ENCODE measurements at regions not wholly inside any gene's neighbourhood (a gene's known extent, or its start where the extent isn't known, plus 50 kb on each side); places are given as distances from the start of the nearest gene placed in this dataset.
A peak's percentile ranks its signal among the peaks of the same experiment; 100 is the strongest.

DNA sequence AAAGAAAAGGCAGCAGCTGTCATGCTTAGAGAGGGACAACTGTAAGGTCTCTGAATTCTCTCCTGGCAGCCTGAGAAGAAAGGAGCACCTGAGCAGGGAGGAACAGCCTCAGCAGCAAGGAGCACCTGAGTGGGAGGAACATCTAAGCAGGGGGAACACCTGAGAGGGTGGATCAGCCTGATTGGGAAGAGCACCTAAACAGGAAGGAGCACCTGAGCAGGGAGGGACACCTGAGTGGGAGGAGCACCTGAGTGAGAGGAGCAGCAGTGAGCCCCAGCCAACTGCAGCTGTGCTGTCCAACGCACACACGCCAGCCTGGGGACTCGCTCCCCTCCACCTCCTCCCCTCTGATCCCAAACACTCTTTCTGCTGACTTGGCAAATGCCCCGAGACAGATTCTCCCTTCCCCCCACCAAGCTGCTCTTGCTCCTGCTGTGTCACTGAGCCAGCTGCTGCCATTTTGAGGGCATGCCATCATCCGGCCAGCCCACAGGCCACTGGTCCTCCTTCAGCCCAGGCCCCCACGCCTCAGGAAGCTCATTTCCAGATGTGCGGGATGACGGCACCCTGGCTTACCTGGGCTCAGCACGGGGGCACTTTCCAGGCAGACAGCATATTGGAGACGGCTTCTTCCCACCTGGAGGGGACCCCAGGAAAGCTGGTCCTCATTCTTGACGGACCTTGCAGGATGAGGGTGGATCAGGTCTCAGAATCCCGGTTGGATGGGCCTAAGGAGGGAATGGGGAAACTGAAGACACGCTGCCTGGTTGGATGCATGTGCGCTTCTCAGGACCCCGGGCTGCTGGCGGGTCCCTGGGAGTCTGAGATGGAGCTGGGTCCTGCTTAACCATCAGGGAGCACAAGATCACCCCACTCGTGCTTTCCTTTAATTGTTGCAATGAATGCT is 57.7 kb upstream of the RBFOX3 start:
- Mint-ChIP-seq H3K36me3 (no peaks in the 10 kb centered on the region), H3K4me3 (no peak overlapping the region), H3K27ac (no peak overlapping the region), H3K9me3 (ENCODE audit: low read depth) (peaks cover 8% of the 10 kb centered on the region), H3K27me3 (peaks cover 17% of the 10 kb centered on the region), H3K4me1 (no peaks in the 10 kb centered on the region)
- ATAC-seq (no peak), DNase-seq (no peak)
- CTCF ChIA-PET: no interaction called here

DNA sequence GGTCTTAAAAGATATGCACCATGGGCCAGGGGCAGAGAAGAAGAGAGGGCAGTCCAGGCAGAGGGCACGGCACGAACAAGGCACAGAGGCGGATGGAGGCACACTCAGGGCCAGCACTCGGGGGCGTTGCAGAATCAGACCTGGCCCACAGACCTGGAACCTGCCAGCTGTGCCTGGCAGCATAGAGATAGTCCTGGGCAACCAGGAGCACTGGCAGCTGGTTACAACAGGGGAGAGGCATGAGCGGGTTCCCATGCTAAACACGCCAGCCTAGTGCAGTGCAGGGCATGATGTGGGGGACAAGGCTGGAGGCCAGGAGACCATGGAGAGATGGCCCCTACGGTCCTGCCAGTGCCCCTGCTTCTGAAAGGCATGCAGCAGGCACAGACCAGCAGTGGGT is 56.9 kb upstream of the RBFOX3 start:
- ATAC-seq (no peak), DNase-seq (no peak)
- Mint-ChIP-seq H3K27me3 (peaks cover 22% of the 10 kb centered on the region), H3K27ac (no peak overlapping the region), H3K4me3 (no peak overlapping the region), H3K4me1 (no peaks in the 10 kb centered on the region), H3K36me3 (no peaks in the 10 kb centered on the region), H3K9me3 (ENCODE audit: low read depth) (peaks cover 6% of the 10 kb centered on the region)
- CTCF ChIA-PET: no interaction called here

DNA sequence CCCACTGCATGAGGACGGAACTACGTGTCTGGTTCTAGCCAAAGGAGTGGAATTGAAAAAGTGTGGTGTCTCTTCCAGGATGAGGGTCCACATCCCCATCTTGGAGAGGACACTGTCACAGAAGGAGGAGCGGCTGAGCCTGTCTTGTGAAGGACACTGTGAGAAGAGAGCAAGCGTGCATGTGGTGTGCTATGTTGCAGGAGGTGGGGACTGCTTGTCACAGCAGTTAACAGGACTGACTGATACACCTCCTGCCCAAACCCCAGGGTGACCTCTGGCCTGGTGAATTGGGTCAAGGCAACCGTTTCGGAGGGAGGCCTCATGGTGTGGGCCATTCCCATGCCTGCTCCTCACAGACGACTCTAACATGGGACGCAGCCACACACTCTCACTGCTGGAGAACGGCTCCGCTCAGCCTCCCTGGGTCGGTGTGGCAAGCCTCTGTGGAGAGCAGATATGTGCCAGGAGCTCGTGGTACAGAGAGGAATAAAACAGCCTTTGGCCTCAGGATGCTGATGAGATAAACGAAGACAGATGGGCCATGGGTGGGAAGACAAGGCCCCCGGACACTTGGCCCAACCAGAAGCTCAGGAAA is 56.4 kb upstream of the RBFOX3 start:
- CTCF ChIA-PET: no interaction called here
- ATAC-seq (no peak), DNase-seq (no peak)
- Mint-ChIP-seq H3K9me3 (ENCODE audit: low read depth) (peaks cover under 1% of the 10 kb centered on the region), H3K4me3 (no peak overlapping the region), H3K4me1 (no peaks in the 10 kb centered on the region), H3K36me3 (no peaks in the 10 kb centered on the region), H3K27me3 (peaks cover 24% of the 10 kb centered on the region), H3K27ac (no peak overlapping the region)

DNA sequence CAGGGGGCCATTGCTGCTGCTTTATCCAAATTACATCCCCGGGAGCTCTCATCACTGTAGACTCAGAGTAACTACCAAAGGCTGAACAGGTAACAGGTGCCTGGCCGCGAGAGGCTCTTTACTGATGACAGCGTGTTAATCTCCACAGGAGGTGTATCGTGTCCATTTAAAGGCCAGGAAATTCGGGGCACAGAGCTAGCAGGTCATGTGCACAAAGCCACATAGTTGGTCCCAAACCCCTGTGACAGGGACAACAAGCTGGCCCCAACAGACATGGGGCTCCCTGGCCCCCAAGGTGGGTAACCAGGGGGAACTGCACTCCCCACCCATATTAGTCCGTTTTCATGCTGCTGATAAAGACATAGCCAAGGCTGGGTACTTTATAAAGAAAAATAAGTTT is 55.3 kb upstream of the RBFOX3 start:
- Mint-ChIP-seq H3K27me3 (peaks cover 29% of the 10 kb centered on the region), H3K9me3 (ENCODE audit: low read depth) (no peaks in the 10 kb centered on the region), H3K4me1 (no peaks in the 10 kb centered on the region), H3K4me3 (no peak overlapping the region), H3K36me3 (no peaks in the 10 kb centered on the region), H3K27ac (no peak overlapping the region)
- DNase-seq: no peak
- CTCF ChIA-PET: no interaction called here
- no peak for ATAC-seq

DNA sequence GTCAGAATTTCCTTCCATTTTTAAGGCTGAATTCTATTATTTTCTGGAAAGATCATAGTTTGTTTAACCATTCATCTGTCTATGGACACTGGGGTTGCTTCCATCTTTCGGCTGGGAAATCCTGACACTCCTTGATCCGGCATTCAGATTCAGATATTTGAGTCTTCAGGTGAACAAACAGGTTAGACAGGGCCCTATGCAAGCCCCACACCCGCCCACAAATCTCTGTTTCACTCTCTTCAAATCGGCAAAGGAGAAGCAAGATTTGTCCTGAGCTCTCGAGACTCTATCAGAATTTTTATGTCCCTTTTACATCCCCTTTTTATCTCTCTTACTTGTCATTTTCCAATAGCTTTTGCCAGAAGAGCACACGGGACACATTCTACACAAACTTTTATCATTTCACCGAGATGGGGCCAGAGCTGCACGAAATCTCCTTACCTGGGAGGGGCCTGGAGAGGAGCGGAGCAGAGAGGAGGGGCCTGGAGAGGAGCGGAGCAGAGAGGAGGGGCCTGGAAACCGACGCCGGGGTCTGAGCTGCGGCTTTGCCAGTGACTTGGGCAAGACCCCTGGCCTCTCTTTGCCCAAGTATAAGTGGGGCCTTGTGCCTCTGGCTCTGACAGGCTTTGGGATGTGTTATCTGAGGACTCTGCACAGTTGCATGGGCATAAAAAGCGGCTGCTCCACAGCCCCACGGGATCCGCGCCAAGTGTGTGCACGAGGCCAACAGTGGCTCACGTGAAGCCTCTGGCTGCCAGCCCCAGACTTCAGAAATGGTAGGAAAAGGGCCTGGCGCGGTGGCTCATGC is 54.3 kb upstream of the RBFOX3 start:
- no peaks in the 10 kb centered on the region for H3K36me3 Mint-ChIP-seq
- no peak overlapping the region for H3K4me3 Mint-ChIP-seq
- no peaks in the 10 kb centered on the region for H3K4me1 Mint-ChIP-seq
- H3K27me3 Mint-ChIP-seq: peaks cover 35% of the 10 kb centered on the region
- DNase-seq (no peak), ATAC-seq (no peak)
- no peak overlapping the region for H3K27ac Mint-ChIP-seq
- CTCF ChIA-PET: no interaction called here
- H3K9me3 Mint-ChIP-seq (ENCODE audit: low read depth): no peaks in the 10 kb centered on the region

DNA sequence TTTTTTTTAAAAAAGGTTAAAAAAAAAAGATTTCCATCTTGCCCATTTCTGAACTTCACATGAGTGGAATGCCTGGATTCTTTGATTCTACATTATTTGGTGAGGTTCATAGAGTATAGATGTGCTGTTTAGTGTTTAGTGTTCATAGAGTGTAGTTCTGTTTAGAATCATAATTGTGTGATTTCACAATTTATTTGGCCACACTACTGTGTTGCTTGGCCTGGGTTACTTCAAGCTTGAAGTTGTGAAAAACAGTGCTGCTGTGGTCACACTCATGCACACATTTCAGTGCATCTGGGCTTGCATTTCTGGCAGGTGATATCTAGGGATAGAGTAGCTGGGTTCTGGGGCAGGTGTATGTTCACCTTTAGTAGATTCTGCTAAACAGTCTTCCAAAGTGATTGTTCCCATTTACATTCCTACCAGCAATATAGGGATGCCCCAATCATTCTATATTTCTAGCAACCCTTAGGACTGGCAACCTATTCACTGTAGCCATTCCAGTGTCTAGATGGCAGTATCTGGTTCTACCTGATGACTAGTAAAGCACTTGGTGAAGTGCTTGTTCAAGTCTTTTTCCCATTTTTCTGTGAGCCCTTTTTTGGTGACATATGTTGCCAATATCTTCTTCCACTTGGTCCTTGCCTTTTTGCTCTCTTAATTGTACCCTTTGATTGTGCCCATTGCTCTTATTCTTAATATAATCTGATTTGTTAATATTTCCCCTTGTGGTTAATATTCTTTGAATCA is 50.6 kb upstream of the RBFOX3 start:
- peak; percentile 12 for DNase-seq
- CTCF ChIA-PET: no interaction called here

More for the DNA sequence above, 50.6 kb upstream of the RBFOX3 start:
- Mint-ChIP-seq H3K27me3 (peaks cover 48% of the 10 kb centered on the region), H3K9me3 (ENCODE audit: low read depth) (no peaks in the 10 kb centered on the region), H3K4me3 (no peak overlapping the region), H3K4me1 (no peaks in the 10 kb centered on the region), H3K27ac (no peak overlapping the region), H3K36me3 (no peaks in the 10 kb centered on the region)
- no peak for ATAC-seq
